Esophagus muscularis mucosa (tissue), 4 donors: ENCODE measurements at regions not wholly inside any gene's neighbourhood (a gene's known extent, or its start where the extent isn't known, plus 50 kb on each side); places are given as distances from the start of the nearest gene placed in this dataset.
A peak's percentile ranks its signal among the peaks of the same experiment; 100 is the strongest.
"Not testable (repeated sequence)": the region's sequence is repeated elsewhere in the genome, so short reads cannot be mapped to it uniquely, and the experiment has no call there.

Source experiments
- DNase-seq: peaks from one replicate; pipeline ENCODE4 v3.0.0-alpha.2; 2017; ENCODE audit errors: extremely low spot score
- H3K27ac ChIP-seq, 4 donors: fragments of 200-600 bp; sonication (generic); replicated peaks in 1 of 4; 1 replicate in 3 of 4; 2 replicates in 1 of 4; pipeline ENCODE4 v1.5.1; 2016 to 2019; ENCODE audit warnings: mild to moderate bottlenecking in 1 of 4
- H3K27me3 ChIP-seq, 4 donors: fragments of 200-600 bp; sonication (generic); one replicate each; pipeline versions ENCODE4 v1.5.1 to v1.6.0; 2016 to 2019
- H3K36me3 ChIP-seq, 4 donors: fragments of 200-600 bp; sonication (generic); one replicate each; pipeline ENCODE4 v1.5.1; 2016 to 2019
- H3K4me1 ChIP-seq, 4 donors: fragments of 200-600 bp; sonication (generic); one replicate each; pipeline ENCODE4 v1.5.1; 2016 to 2019
- H3K4me3 ChIP-seq, 4 donors: fragments of 200-600 bp; sonication (generic); 1 replicate in 2 of 4; 2 replicates in 2 of 4; pipeline ENCODE4 v1.5.1; 2016 to 2019; ENCODE audit warnings: mild to moderate bottlenecking in 4 of 4, moderate library complexity in 1 of 4
- H3K9me3 ChIP-seq, 4 donors: fragments of 200-600 bp; sonication (generic); 1 replicate in 3 of 4; 2 replicates in 1 of 4; pipeline ENCODE4 v1.5.1; 2016 to 2019
- EP300 ChIP-seq: sonication (generic); formaldehyde crosslinking; IDR thresholded peaks from one replicate; pipeline ENCODE4 v1.6.1; 2017; ENCODE audit warnings: antibody characterized with exemption
- POLR2A ChIP-seq: fragments of 450-650 bp; IDR thresholded peaks from one replicate; pipeline ENCODE4 v1.6.1; 2017; ENCODE audit warnings: antibody characterized with exemption, moderate library complexity, mild to moderate bottlenecking, low read depth
- POLR2AphosphoS5 ChIP-seq, 2 donors: sonication (generic); formaldehyde crosslinking; IDR thresholded peaks; one replicate each; pipeline ENCODE4 v1.6.1; 2017; ENCODE audit warnings: antibody characterized with exemption in 2 of 2
- WGBS: methylation state at CpG from one replicate; pipeline ENCODE4 v1.1.5; 2018; 5-methylcytosine and 5-hydroxymethylcytosine counted together
- intact Hi-C: fragments of 100-400 bp; cut with DNase I; formaldehyde crosslinking; loops from one replicate; pipeline ENCODE4 v1.15.1; 2023
- TF ChIP-seq, protein P1 (sequence below), 3 experiments: fragments of 200-600 bp in 2 of 3; fragments of 450-650 bp in 1 of 3; sonication (generic) in 2 of 3; IDR thresholded peaks; one replicate each; pipeline ENCODE4 v1.5.1; 2017 to 2019; ENCODE audit warnings: antibody characterized with exemption in 3 of 3, mild to moderate bottlenecking in 2 of 3, moderate library complexity in 1 of 3

GRCh38 chr20:47430862-47431588 lies 70.7 kb upstream of the NCOA3 start:
- H3K27ac ChIP-seq = no peak overlapping the region
- H3K9me3 ChIP-seq = peaks cover 0 to 19% (median 15%) of the 10 kb centered on the region in 4 donors
- TF ChIP-seq EP300 = no peak
- no peak for TF ChIP-seq POLR2A
- no peak for TF ChIP-seq POLR2AphosphoS5 (IDR thresholded peaks at IDR 0.05)
- TF ChIP-seq, protein P1, sequence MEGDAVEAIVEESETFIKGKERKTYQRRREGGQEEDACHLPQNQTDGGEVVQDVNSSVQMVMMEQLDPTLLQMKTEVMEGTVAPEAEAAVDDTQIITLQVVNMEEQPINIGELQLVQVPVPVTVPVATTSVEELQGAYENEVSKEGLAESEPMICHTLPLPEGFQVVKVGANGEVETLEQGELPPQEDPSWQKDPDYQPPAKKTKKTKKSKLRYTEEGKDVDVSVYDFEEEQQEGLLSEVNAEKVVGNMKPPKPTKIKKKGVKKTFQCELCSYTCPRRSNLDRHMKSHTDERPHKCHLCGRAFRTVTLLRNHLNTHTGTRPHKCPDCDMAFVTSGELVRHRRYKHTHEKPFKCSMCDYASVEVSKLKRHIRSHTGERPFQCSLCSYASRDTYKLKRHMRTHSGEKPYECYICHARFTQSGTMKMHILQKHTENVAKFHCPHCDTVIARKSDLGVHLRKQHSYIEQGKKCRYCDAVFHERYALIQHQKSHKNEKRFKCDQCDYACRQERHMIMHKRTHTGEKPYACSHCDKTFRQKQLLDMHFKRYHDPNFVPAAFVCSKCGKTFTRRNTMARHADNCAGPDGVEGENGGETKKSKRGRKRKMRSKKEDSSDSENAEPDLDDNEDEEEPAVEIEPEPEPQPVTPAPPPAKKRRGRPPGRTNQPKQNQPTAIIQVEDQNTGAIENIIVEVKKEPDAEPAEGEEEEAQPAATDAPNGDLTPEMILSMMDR (IDR thresholded peaks at IDR 0.05) = no peak
- intact Hi-C loops = no loop called here
- H3K4me1 ChIP-seq = no peaks in the 10 kb centered on the region
- no peaks in the 10 kb centered on the region for H3K27me3 ChIP-seq
- 90% methylated on average over 5 of the region's 5 CpGs for WGBS
- H3K36me3 ChIP-seq = no peaks in the 10 kb centered on the region
- DNase-seq = no peak
- no peak overlapping the region for H3K4me3 ChIP-seq

GRCh38 chr20:47432834-47433210 lies 68.9 kb upstream of the NCOA3 start:
- Histone ChIP-seq H3K36me3 (no peaks in the 10 kb centered on the region), H3K27me3 (no peaks in the 10 kb centered on the region), H3K27ac (no peak overlapping the region), H3K4me3 (no peak overlapping the region), H3K4me1 (no peaks in the 10 kb centered on the region), H3K9me3 (peaks cover 0 to 5% (median 1%) of the 10 kb centered on the region in 4 donors)
- 63% methylated on average over 3 of the region's 3 CpGs for WGBS
- intact Hi-C loops = no loop called here
- TF ChIP-seq, protein P1 (IDR thresholded peaks at IDR 0.05) = no peak
- TF ChIP-seq POLR2A = no peak
- TF ChIP-seq POLR2AphosphoS5 (IDR thresholded peaks at IDR 0.05) = no peak
- no peak for TF ChIP-seq EP300
- no peak for DNase-seq

DNA sequence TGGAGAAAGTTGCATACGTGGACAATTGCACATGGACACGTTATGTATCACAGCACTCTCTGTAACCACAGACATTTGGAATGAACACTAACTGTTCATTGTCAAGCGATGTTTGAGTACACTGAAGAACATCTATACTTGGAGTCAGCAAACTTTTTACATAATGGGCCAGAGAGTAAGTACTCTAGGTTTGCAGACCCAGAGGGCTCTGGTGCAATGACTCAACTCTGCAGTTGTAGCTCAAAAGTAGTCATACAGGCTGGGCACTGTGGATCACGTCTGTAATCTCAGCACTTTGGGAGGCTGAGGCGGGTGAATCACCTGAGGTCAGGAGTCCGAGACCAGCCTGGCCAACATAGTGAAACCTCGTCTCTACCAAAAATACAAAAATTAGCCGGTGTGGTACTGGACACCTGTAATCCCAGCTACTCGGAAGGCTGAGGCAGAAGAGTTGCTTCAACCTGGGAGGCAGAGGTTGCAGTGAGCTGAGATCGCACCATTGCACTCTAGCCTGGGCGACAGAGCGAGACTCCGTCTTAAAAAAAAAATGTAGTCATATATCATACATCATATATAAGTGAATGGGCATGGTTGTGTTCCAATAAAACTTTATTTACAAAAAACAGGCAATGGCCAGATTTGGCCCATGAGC lies 67.4 kb upstream of the NCOA3 start:
- H3K4me3 ChIP-seq, H3K36me3 ChIP-seq, H3K9me3 ChIP-seq, H3K27me3 ChIP-seq, intact Hi-C loops, H3K4me1 ChIP-seq, DNase-seq, H3K27ac ChIP-seq: not testable (repeated sequence)
- WGBS = 96% methylated on average over 11 of the region's 13 CpGs

DNA sequence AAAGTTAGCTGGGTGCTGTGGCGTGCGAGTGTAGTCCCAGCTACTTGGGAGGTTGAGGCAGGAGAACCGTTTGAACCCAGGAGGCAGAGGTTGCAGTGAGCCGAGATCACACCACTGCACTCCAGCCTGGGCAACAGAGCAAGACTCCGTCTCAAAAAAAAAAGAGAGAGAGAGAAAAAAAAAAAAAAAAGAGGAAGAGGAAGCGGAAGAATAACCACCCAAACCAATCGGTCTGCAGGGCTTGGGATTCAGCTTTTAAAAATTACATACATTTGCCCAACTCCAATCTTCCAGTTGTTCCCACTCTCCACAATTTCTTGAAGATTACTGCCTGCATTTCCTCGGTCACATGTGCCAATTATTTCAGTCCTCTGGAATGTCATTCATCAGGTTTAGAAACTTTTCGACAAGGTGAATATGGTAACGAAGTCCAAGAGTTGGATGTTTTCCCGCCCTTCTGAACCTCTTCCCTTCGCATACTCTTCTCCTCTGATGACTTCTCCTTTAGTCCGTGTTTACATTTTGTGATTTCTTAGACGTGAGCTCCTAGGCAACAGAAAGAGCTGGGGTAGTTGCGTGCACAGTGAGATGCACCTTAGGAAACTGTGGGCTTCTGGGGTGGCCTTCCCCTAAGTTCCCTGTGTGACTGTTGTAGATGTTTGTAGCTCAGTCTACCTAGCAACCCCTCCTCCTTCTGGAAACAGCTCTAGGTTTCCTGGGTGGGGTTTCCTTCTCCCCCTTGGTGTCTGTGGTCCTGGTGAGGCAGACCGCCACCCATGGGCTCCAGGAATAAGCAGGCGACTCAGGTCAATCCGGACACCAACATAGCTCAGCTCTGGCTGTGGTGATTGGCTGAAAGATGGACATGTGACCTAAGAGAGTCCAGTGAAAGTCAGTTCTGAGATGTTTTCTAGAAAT lies 63.0 kb upstream of the NCOA3 start:
- peak overlapping the region in 1 of 4 donors; percentile 1 for H3K27ac ChIP-seq
- H3K9me3 ChIP-seq = no peaks in the 10 kb centered on the region
- H3K4me1 ChIP-seq = no peaks in the 10 kb centered on the region
- TF ChIP-seq, protein P1 (IDR thresholded peaks at IDR 0.05) = no peak
- TF ChIP-seq EP300 (no peak), POLR2A (no peak), POLR2AphosphoS5 (IDR thresholded peaks at IDR 0.05) (no peak)
- no peaks in the 10 kb centered on the region for H3K36me3 ChIP-seq
- H3K4me3 ChIP-seq = no peak overlapping the region
- DNase-seq = no peak
- intact Hi-C loops = no loop called here
- no peaks in the 10 kb centered on the region for H3K27me3 ChIP-seq
- WGBS = 66% methylated on average over 17 of the region's 18 CpGs
